Smooth muscle cell (in vitro differentiated cells): ENCODE measurements at regions not wholly inside any gene's neighbourhood (a gene's known extent, or its start where the extent isn't known, plus 50 kb on each side); places are given as distances from the start of the nearest gene placed in this dataset.
A peak's percentile ranks its signal among the peaks of the same experiment; 100 is the strongest.
"Not testable (repeated sequence)": the region's sequence is repeated elsewhere in the genome, so short reads cannot be mapped to it uniquely, and the experiment has no call there.

ENCODE experiments used
- DNase-seq: peaks from one replicate; lab custom pipeline; 2025; ENCODE audit not compliant: unreplicated experiment; lab: John Stamatoyannopoulos, UW
- H2AFZ ChIP-seq: fragments of 200-600 bp; sonication (generic); 2 replicates; pipeline ENCODE4 v1.6.0; 2016; ENCODE audit warnings: antibody characterized with exemption, low read depth, mild to moderate bottlenecking
- H3F3A ChIP-seq: fragments of 200-600 bp; sonication (generic); 2 replicates; pipeline ENCODE4 v1.6.0; 2017; ENCODE audit warnings: antibody characterized with exemption, low read depth
- H3K27ac ChIP-seq: fragments of 200-600 bp; sonication (generic); 2 replicates; pipeline ENCODE4 v1.5.1; 2016; ENCODE audit warnings: low read depth, mild to moderate bottlenecking
- H3K27me3 ChIP-seq: fragments of 200-600 bp; sonication (generic); 2 replicates; pipeline ENCODE4 v1.6.1; 2016; ENCODE audit warnings: low read depth, mild to moderate bottlenecking
- H3K36me3 ChIP-seq: fragments of 200-600 bp; sonication (generic); 2 replicates; pipeline ENCODE4 v1.5.1; 2016; ENCODE audit warnings: low read depth
- H3K4me1 ChIP-seq: fragments of 200-600 bp; sonication (generic); 2 replicates; pipeline ENCODE4 v1.5.1; 2016; ENCODE audit warnings: low read depth
- H3K4me2 ChIP-seq: fragments of 200-600 bp; sonication (generic); 2 replicates; pipeline ENCODE4 v1.6.0; 2016; ENCODE audit warnings: mild to moderate bottlenecking
- H3K4me3 ChIP-seq: fragments of 200-600 bp; sonication (generic); 2 replicates; pipeline ENCODE4 v1.5.1; 2016; ENCODE audit warnings: mild to moderate bottlenecking
- H3K79me2 ChIP-seq: fragments of 200-600 bp; sonication (generic); 2 replicates; pipeline ENCODE4 v1.6.0; 2016; ENCODE audit warnings: low read depth, mild to moderate bottlenecking
- H3K9ac ChIP-seq: fragments of 200-600 bp; sonication (generic); 2 replicates; pipeline ENCODE4 v1.6.0; 2016; ENCODE audit warnings: low read depth
- H3K9me3 ChIP-seq: fragments of 200-600 bp; sonication (generic); replicated peaks from 2 replicates; pipeline ENCODE4 v1.5.1; 2016; ENCODE audit warnings: low read depth
- H4K20me1 ChIP-seq: fragments of 200-600 bp; sonication (generic); 2 replicates; pipeline ENCODE4 v1.6.0; 2016; ENCODE audit warnings: low read depth
- WGBS: methylation state at CpG from one replicate; pipeline ENCODE4 v1.1.7; 2016; ENCODE audit warnings: low lambda C conversion rate; 5-methylcytosine and 5-hydroxymethylcytosine counted together
- TF ChIP-seq, protein P1 (sequence below): fragments of 200-600 bp; sonication (generic); IDR thresholded peaks from 2 replicates; pipeline ENCODE4 v1.5.1; 2017; ENCODE audit warnings: borderline replicate concordance, mild to moderate bottlenecking, antibody characterized with exemption; ENCODE audit not compliant: insufficient read depth, poor library complexity, severe bottlenecking

DNA sequence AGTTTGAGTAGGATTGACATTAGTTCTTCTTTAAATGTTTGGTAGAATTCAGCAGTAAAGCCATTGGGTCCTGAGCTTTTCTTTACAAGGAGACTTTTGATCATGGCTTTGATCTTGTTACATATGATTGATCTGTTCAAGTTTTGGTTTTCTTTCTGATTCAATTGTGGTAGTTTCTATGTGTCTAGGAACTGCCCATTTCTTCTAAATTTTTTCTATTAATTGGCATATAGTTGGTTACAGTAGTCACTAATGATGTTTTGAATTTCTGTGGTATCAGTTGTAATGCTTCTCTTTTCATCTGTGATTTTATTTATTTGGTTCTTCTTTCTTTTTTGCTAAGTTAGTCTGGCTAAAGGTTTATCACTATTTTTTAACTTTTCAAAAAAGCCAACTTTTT is 73.3 kb upstream of the DLGAP1 start:
- H3K36me3 ChIP-seq: peaks cover 4% of the 10 kb centered on the region
- no peaks in the 10 kb centered on the region for H3F3A ChIP-seq
- H2AFZ ChIP-seq: no peak overlapping the region
- TF ChIP-seq, protein P1, sequence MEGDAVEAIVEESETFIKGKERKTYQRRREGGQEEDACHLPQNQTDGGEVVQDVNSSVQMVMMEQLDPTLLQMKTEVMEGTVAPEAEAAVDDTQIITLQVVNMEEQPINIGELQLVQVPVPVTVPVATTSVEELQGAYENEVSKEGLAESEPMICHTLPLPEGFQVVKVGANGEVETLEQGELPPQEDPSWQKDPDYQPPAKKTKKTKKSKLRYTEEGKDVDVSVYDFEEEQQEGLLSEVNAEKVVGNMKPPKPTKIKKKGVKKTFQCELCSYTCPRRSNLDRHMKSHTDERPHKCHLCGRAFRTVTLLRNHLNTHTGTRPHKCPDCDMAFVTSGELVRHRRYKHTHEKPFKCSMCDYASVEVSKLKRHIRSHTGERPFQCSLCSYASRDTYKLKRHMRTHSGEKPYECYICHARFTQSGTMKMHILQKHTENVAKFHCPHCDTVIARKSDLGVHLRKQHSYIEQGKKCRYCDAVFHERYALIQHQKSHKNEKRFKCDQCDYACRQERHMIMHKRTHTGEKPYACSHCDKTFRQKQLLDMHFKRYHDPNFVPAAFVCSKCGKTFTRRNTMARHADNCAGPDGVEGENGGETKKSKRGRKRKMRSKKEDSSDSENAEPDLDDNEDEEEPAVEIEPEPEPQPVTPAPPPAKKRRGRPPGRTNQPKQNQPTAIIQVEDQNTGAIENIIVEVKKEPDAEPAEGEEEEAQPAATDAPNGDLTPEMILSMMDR: no peak
- H4K20me1 ChIP-seq: no peaks in the 10 kb centered on the region
- no peak overlapping the region for H3K9ac ChIP-seq
- no peaks in the 10 kb centered on the region for H3K27me3 ChIP-seq
- no peak overlapping the region for H3K4me3 ChIP-seq
- no peak for DNase-seq
- no peaks in the 10 kb centered on the region for H3K4me1 ChIP-seq
- no peaks in the 10 kb centered on the region for H3K9me3 ChIP-seq
- no peaks in the 10 kb centered on the region for H3K79me2 ChIP-seq
- H3K27ac ChIP-seq: no peak overlapping the region
- H3K4me2 ChIP-seq: no peak overlapping the region

DNA sequence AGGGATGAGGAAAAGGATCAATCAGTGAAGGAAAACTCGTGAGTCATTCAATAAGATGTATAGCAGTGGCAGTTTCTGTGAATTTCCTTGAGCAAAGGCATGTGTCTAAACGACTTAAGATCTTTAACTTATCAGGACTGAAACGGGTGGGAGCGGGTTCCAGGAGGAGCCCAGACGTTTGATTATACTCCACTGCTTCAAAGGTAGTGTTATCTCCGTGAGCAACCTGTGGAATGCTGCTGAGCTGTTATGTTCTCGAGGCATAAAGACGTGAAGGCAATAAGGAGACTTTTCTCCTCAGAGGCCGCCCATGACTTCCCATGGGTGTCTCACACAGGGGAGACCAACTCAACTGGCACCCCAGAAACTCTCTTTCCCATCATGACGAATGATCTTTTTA is 72.7 kb upstream of the DLGAP1 start:
- peak overlapping the region; percentile 0 for H2AFZ ChIP-seq
- H3K4me2 ChIP-seq, H3K36me3 ChIP-seq, H3K9me3 ChIP-seq, H3K79me2 ChIP-seq, H3K27ac ChIP-seq, H3F3A ChIP-seq, H3K4me3 ChIP-seq, H3K27me3 ChIP-seq, DNase-seq, H3K4me1 ChIP-seq, H4K20me1 ChIP-seq, H3K9ac ChIP-seq: not testable (repeated sequence)
- WGBS: 36% methylated on average over 10 of the region's 10 CpGs

DNA sequence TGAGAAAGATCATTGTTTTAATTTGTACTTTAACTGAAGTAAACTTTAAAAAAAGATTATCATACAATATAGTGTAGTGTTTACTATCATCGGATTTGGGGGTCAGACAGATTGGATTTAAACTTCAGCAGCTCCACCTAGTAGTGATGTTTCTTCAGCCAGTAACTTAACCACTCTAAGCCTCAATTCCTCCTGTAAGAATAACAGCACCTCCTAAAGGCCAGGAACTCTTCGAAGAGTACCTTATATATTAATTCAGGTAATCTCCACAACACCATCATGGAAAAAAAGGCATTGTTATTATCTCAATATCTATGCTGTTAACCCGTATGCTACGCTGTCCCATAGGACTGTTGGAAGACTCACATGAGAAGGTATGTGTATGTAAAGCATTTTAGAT is 69.0 kb upstream of the DLGAP1 start:
- H3K27me3 ChIP-seq: no peaks in the 10 kb centered on the region
- TF ChIP-seq, protein P1: no peak

DNA sequence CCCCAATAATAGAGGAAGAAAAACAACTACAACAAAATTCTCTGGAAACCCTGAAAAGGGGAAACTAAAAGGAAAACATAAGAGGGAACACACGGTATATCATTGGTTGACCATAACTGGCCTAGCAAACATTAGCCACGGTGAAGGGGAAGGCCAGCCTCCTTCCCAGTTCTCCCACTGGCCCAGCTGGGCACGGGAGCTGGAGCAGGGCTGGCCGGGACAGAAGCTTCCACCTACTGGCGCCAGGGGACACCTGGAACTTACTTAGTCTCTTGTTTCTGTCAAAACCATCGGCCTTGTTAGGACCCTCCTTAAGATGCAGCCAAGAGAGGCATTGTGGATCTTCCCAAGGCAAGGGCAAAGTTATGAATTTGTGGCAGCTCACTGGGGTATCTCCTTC is 56.1 kb upstream of the DLGAP1 start:
- H3K9ac ChIP-seq: no peak overlapping the region
- H3K4me2 ChIP-seq: no peak overlapping the region
- H3K79me2 ChIP-seq: no peaks in the 10 kb centered on the region
- H3K27ac ChIP-seq: no peak overlapping the region
- 98% methylated on average over 6 of the region's 6 CpGs for WGBS
- DNase-seq: no peak
- TF ChIP-seq, protein P1: no peak
- no peaks in the 10 kb centered on the region for H3K36me3 ChIP-seq
- no peak overlapping the region for H2AFZ ChIP-seq
- H4K20me1 ChIP-seq: no peaks in the 10 kb centered on the region
- H3K9me3 ChIP-seq: no peaks in the 10 kb centered on the region
- no peak overlapping the region for H3K4me3 ChIP-seq
- no peaks in the 10 kb centered on the region for H3F3A ChIP-seq
- no peaks in the 10 kb centered on the region for H3K4me1 ChIP-seq
- H3K27me3 ChIP-seq: no peaks in the 10 kb centered on the region

More for the DNA sequence above, 69.0 kb upstream of the DLGAP1 start:
- no peaks in the 10 kb centered on the region for H3K9me3 ChIP-seq
- no peaks in the 10 kb centered on the region for H4K20me1 ChIP-seq
- H3K4me1 ChIP-seq: no peaks in the 10 kb centered on the region
- no peak overlapping the region for H2AFZ ChIP-seq
- H3K4me2 ChIP-seq: no peak overlapping the region
- DNase-seq: no peak
- no peaks in the 10 kb centered on the region for H3K36me3 ChIP-seq
- 75% methylated on average over 4 of the region's 4 CpGs for WGBS
- H3K27ac ChIP-seq: no peak overlapping the region
- H3K4me3 ChIP-seq: no peak overlapping the region
- H3F3A ChIP-seq: no peaks in the 10 kb centered on the region
- no peak overlapping the region for H3K9ac ChIP-seq
- no peaks in the 10 kb centered on the region for H3K79me2 ChIP-seq
